Effector memory CD8-positive, alpha-beta T cell (primary cell): ENCODE measurements at regions not wholly inside any gene's neighbourhood (a gene's known extent, or its start where the extent isn't known, plus 50 kb on each side); places are given as distances from the start of the nearest gene placed in this dataset.
"Not testable (repeated sequence)": the region's sequence is repeated elsewhere in the genome, so short reads cannot be mapped to it uniquely, and the experiment has no call there.

Experiments
- ATAC-seq: fragments of 150-1000 bp; cut with Tn5 transposase; replicated peaks from 2 replicates; pipeline ENCODE4 v1.10.0; 2021; ENCODE audit warnings: mild to moderate bottlenecking, moderate library complexity
- DNase-seq, 3 experiments: peaks; one replicate each; pipeline ENCODE4 v3.0.0; 2021
- H3K27ac Mint-ChIP-seq, 2 donors: one replicate each; pipeline ENCODE4 v1.8.0; 2022; ENCODE audit warnings: mild to moderate bottlenecking in 2 of 2, mixed read lengths in 2 of 2, moderate library complexity in 2 of 2
- H3K27me3 Mint-ChIP-seq, 2 donors: one replicate each; pipeline ENCODE4 v1.8.0; 2022; ENCODE audit warnings: mixed read lengths in 2 of 2
- H3K36me3 Mint-ChIP-seq: one replicate; pipeline ENCODE4 v1.8.0; 2022; ENCODE audit warnings: mild to moderate bottlenecking, moderate library complexity, mixed read lengths; ENCODE audit not compliant: insufficient read depth
- H3K4me1 Mint-ChIP-seq, 2 donors: one replicate each; pipeline ENCODE4 v1.8.0; 2022; ENCODE audit warnings: low read depth in 2 of 2, mixed read lengths in 2 of 2
- H3K4me3 Mint-ChIP-seq, 2 donors: one replicate each; pipeline ENCODE4 v1.8.0; 2022; ENCODE audit warnings: mild to moderate bottlenecking in 2 of 2, mixed read lengths in 2 of 2, moderate library complexity in 2 of 2
- H3K9me3 Mint-ChIP-seq, 2 donors: one replicate each; pipeline ENCODE4 v1.8.0; 2022; ENCODE audit warnings: mixed read lengths in 2 of 2

- H3K27me3 Mint-ChIP-seq: peaks cover 64 to 66% of the 10 kb centered on the region in 2 donors
- not testable (repeated sequence) for H3K27ac Mint-ChIP-seq, H3K4me3 Mint-ChIP-seq, H3K9me3 Mint-ChIP-seq, H3K4me1 Mint-ChIP-seq, ATAC-seq, H3K36me3 Mint-ChIP-seq, DNase-seq
Observed at GRCh38 chr1:207196135-207196534, 92.1 kb downstream of the C4BPA start.

- not testable (repeated sequence) for DNase-seq, H3K4me1 Mint-ChIP-seq, H3K9me3 Mint-ChIP-seq, H3K27ac Mint-ChIP-seq, H3K36me3 Mint-ChIP-seq, ATAC-seq, H3K4me3 Mint-ChIP-seq
- peaks cover 23 to 40% of the 10 kb centered on the region in 2 donors for H3K27me3 Mint-ChIP-seq
Observed at GRCh38 chr1:207201534-207201933, 97.5 kb downstream of the C4BPA start.

DNA sequence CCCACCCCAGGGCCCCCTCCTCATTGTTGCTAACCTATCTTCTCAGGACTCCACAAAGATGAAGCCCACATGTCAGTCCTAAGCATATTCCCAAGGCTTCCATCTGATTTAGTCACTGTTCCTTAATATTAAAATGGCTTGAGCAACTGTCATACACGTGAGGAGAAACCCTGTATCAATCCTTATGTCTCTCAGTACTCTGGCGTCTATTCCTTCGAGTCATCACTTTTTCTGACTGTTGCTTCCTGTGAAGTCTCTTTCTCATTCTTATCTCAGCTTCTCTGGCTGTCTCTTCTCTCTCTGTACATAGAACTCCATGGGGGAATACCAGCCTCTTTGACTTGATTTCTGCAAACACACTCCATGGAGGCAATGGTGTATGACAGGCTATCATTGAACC is 98.4 kb downstream of the C4BPA start:
- Mint-ChIP-seq H3K9me3 (peaks cover 0 to 2% of the 10 kb centered on the region in 2 donors), H3K36me3 (peaks cover 3% of the 10 kb centered on the region), H3K27me3 (peaks cover 14 to 35% of the 10 kb centered on the region in 2 donors), H3K4me1 (peaks cover 4 to 5% of the 10 kb centered on the region in 2 donors), H3K4me3 (no peak overlapping the region), H3K27ac (no peak overlapping the region)
- ATAC-seq (no peak), DNase-seq (no peak)

GRCh38 chr1:207203541-207203940 is 99.5 kb downstream of the C4BPA start:
- H3K36me3 Mint-ChIP-seq: peaks cover 3% of the 10 kb centered on the region
- peaks cover 3 to 26% of the 10 kb centered on the region in 2 donors for H3K27me3 Mint-ChIP-seq
- no peak for ATAC-seq
- DNase-seq: no peak
- peaks cover 4 to 5% of the 10 kb centered on the region in 2 donors for H3K4me1 Mint-ChIP-seq
- peaks cover 0 to 2% of the 10 kb centered on the region in 2 donors for H3K9me3 Mint-ChIP-seq
- no peak overlapping the region for H3K4me3 Mint-ChIP-seq
- no peak overlapping the region for H3K27ac Mint-ChIP-seq

DNA sequence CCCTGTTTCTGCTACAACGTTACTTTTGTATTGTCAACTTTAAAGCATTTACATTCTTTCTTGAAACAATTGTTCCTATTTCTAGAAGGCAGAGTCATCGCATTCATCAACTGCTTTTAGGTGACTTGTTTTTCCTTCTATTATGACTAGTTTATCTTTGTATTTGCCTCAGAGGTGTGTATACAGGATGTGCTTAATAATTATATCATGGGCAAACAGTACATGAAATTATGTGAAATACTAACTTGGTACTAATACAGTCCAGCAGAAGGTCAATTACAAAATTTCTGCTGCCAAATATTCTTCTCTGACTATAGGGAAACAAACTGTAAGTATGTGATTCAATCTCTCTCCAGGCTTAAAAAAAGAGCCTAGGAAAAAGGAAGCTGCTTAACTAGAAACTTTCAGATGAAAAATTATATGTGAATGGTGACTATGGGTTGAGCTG is 101.6 kb downstream of the C4BPA start:
- Mint-ChIP-seq H3K27me3 (peaks cover 0 to 19% of the 10 kb centered on the region in 2 donors), H3K9me3 (peaks cover 0 to 2% of the 10 kb centered on the region in 2 donors), H3K4me1 (peaks cover 4 to 5% of the 10 kb centered on the region in 2 donors), H3K27ac (no peak overlapping the region), H3K4me3 (no peak overlapping the region), H3K36me3 (peaks cover 3% of the 10 kb centered on the region)
- no peak for DNase-seq
- ATAC-seq: no peak

- not testable (repeated sequence) for H3K4me3 Mint-ChIP-seq, H3K4me1 Mint-ChIP-seq, H3K9me3 Mint-ChIP-seq, H3K36me3 Mint-ChIP-seq, H3K27ac Mint-ChIP-seq, DNase-seq, ATAC-seq
- H3K27me3 Mint-ChIP-seq: peaks cover 0 to 12% of the 10 kb centered on the region in 2 donors
Observed at GRCh38 chr1:207208691-207209090, 104.7 kb downstream of the C4BPA start.

- ATAC-seq (no peak), DNase-seq (no peak)
- Mint-ChIP-seq H3K27ac (no peak overlapping the region), H3K4me3 (no peak overlapping the region), H3K36me3 (peaks cover 4% of the 10 kb centered on the region), H3K9me3 (peaks cover 0 to 8% of the 10 kb centered on the region in 2 donors), H3K27me3 (peaks cover 6 to 13% of the 10 kb centered on the region in 2 donors), H3K4me1 (no peaks in the 10 kb centered on the region)
Observed at GRCh38 chr1:207214453-207214852, 107.0 kb upstream of the CD55 start.

DNA sequence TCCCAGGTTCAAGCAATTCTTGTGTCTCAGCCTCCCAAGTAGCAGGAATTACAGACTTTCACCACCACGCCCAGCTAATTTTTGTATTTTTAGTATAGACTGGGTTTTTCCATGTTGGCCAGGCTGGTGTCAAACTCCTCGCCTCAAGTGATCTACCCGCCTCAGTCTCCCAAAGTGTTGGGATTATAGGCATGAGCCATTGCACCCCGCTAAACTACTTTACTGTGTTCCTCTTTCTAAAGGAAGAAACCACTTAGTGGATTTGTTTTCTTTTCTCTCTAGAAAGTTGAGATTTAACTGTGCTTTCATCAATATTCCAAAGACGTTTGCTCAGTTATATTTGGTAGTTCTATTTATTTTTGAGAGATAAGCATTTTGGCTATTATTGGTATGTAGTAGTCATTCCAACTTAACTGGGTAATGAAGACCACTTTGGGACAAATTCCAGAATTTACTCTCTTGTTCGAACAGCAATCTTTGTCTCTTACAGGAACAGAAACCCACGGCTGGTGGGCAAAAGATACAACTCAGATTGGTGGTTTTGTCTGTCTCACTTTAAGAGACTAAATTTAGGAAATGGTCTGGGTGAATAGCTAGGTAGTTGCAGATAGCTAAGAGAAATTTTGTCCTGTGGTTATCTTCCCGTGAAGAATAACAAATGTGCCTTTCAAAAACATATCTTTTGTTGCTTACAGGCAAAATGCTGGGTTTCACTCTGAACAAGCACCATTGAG is 103.5 kb upstream of the CD55 start:
- ATAC-seq: no peak
- no peak overlapping the region for H3K27ac Mint-ChIP-seq
- H3K27me3 Mint-ChIP-seq: peaks cover 9 to 23% of the 10 kb centered on the region in 2 donors
- no peaks in the 10 kb centered on the region for H3K4me1 Mint-ChIP-seq
- no peak for DNase-seq
- H3K36me3 Mint-ChIP-seq: no peaks in the 10 kb centered on the region
- no peak overlapping the region for H3K4me3 Mint-ChIP-seq
- peaks cover 0 to 8% of the 10 kb centered on the region in 2 donors for H3K9me3 Mint-ChIP-seq

DNA sequence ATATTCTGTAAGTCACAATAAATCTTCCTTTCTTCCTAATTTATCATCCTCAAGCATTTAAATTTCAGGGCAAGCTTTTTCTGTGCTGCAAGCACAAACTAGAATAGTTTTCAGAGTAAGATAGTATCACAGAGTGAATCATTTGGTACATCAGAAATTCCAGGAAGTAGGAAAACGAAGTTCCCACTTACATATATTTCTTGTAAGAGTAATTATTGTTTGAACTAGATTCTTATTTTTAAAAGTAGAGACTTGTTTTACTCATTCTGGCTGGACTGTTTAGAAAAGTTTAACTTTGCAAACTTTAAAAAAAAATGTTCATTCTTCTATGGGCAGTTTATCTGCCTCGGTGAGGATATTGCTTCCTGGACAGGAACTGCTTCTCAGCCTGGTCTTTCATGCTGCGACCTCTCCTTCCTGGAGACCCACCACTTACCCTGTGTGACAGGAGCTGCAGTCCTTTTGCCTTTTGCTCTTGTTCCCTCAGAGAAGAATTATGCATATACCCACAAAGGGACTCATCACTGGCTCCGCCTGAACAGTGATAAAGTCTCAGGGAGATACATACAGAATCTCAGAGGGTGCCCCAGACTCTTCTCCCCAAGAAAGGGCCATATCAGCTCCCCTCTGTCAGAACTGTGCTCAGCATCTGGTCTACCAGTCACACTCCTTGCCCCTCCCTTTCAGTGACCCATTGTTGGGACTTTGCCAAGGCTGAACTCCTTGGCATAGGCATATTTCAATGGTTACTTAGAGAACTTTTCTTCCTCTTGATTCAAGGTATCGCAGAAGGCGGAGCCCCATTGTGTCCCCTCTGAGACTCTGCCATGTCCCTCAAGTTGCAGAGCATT is 102.7 kb upstream of the CD55 start:
- DNase-seq (no peak), ATAC-seq (no peak)
- Mint-ChIP-seq H3K9me3 (peaks cover 0 to 8% of the 10 kb centered on the region in 2 donors), H3K4me3 (no peak overlapping the region), H3K27ac (no peak overlapping the region), H3K36me3 (no peaks in the 10 kb centered on the region), H3K27me3 (peaks cover 14 to 28% of the 10 kb centered on the region in 2 donors), H3K4me1 (no peaks in the 10 kb centered on the region)

- no peaks in the 10 kb centered on the region for H3K4me1 Mint-ChIP-seq
- no peaks in the 10 kb centered on the region for H3K9me3 Mint-ChIP-seq
- DNase-seq (no peak), ATAC-seq (no peak)
- no peak overlapping the region for H3K4me3 Mint-ChIP-seq
- no peak overlapping the region for H3K27ac Mint-ChIP-seq
- H3K27me3 Mint-ChIP-seq: peaks cover 14 to 28% of the 10 kb centered on the region in 2 donors
- H3K36me3 Mint-ChIP-seq: no peaks in the 10 kb centered on the region
Observed at GRCh38 chr1:207219979-207220889, 101.2 kb upstream of the CD55 start.

DNA sequence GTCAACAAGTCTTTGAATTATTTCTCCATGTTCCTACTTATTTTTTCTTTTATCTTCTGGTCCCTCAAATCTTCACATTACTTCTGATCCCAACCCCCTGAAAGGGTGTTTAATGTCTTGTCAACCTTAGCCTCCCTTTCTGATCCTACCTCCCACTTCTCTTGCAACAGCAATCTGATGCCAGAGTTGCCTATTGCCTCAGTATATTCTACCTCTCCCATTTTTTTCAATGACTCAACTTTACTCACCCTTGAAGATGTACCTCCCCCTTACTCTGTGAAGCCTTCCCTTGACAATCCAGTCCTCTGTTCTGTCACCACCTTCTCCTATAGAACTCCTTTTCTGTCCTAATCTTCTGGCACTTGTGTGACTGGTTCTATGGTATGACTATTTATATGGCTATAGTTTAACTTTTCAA is 99.5 kb upstream of the CD55 start:
- H3K27ac Mint-ChIP-seq: no peak overlapping the region
- no peak overlapping the region for H3K4me3 Mint-ChIP-seq
- DNase-seq (no peak), ATAC-seq (no peak)
- peaks cover 8 to 28% of the 10 kb centered on the region in 2 donors for H3K27me3 Mint-ChIP-seq
- no peaks in the 10 kb centered on the region for H3K4me1 Mint-ChIP-seq
- H3K9me3 Mint-ChIP-seq: no peaks in the 10 kb centered on the region
- H3K36me3 Mint-ChIP-seq: no peaks in the 10 kb centered on the region

GRCh38 chr1:207223162-207223561 is 98.3 kb upstream of the CD55 start:
- no peak for ATAC-seq
- no peak overlapping the region for H3K4me3 Mint-ChIP-seq
- no peaks in the 10 kb centered on the region for H3K9me3 Mint-ChIP-seq
- H3K4me1 Mint-ChIP-seq: no peaks in the 10 kb centered on the region
- H3K27ac Mint-ChIP-seq: no peak overlapping the region
- DNase-seq: no peak
- peaks cover 8 to 26% of the 10 kb centered on the region in 2 donors for H3K27me3 Mint-ChIP-seq
- H3K36me3 Mint-ChIP-seq: no peaks in the 10 kb centered on the region

DNA sequence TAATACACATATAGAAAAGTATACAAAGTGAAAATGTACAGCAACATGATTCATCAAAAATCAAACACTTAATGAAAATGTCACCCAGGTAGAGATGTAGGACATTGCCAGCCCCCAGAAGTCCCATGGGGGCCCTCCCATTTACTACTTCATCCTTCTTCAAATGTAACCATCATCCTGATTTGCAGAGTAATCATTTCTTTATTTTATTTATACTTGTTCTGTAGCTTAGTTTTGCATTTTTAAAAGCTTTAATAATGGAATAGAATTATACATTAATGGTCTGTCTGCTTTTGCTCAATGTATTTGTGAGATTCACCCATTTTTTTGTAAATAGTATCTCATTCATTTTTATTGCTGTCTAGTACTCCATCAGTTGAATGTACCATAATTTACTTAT is 96.8 kb upstream of the CD55 start:
- no peaks in the 10 kb centered on the region for H3K36me3 Mint-ChIP-seq
- H3K4me3 Mint-ChIP-seq: no peak overlapping the region
- H3K27me3 Mint-ChIP-seq: peaks cover 13 to 15% of the 10 kb centered on the region in 2 donors
- no peaks in the 10 kb centered on the region for H3K9me3 Mint-ChIP-seq
- DNase-seq (no peak), ATAC-seq (no peak)
- H3K4me1 Mint-ChIP-seq: no peaks in the 10 kb centered on the region
- no peak overlapping the region for H3K27ac Mint-ChIP-seq
